ENCODE measurements at regions not wholly inside any gene's neighbourhood (a gene's known extent, or its start where the extent isn't known, plus 50 kb on each side); places are given as distances from the start of the nearest gene placed in this dataset.

GRCh38 chr19:30656520-30657100 lies 284.4 kb downstream of the ZNF536 start:
- no peaks in the 10 kb centered on the region for H3K36me3 ChIP-seq
- WGBS, 2 donors: 72 to 77% methylated on average over 10 of the region's 10 CpGs
- ATAC-seq (ENCODE audit: low FRiP score in 2 of 2): no peak
- no peak for DNase-seq
- H3K27me3 ChIP-seq: no peaks in the 10 kb centered on the region
- no peak overlapping the region for H3K27ac ChIP-seq
- TF ChIP-seq, protein P1, sequence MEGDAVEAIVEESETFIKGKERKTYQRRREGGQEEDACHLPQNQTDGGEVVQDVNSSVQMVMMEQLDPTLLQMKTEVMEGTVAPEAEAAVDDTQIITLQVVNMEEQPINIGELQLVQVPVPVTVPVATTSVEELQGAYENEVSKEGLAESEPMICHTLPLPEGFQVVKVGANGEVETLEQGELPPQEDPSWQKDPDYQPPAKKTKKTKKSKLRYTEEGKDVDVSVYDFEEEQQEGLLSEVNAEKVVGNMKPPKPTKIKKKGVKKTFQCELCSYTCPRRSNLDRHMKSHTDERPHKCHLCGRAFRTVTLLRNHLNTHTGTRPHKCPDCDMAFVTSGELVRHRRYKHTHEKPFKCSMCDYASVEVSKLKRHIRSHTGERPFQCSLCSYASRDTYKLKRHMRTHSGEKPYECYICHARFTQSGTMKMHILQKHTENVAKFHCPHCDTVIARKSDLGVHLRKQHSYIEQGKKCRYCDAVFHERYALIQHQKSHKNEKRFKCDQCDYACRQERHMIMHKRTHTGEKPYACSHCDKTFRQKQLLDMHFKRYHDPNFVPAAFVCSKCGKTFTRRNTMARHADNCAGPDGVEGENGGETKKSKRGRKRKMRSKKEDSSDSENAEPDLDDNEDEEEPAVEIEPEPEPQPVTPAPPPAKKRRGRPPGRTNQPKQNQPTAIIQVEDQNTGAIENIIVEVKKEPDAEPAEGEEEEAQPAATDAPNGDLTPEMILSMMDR (IDR thresholded peaks at IDR 0.05): no peak
- no peak for TF ChIP-seq POLR2AphosphoS5 (IDR thresholded peaks at IDR 0.05)
- TF ChIP-seq POLR2A (IDR thresholded peaks at IDR 0.05): no peak
- TF ChIP-seq EP300 (IDR thresholded peaks at IDR 0.05): no peak
- H3K9me3 ChIP-seq: no peaks in the 10 kb centered on the region
- no peak overlapping the region for H3K4me3 ChIP-seq
- H3K4me1 ChIP-seq: no peaks in the 10 kb centered on the region

DNA sequence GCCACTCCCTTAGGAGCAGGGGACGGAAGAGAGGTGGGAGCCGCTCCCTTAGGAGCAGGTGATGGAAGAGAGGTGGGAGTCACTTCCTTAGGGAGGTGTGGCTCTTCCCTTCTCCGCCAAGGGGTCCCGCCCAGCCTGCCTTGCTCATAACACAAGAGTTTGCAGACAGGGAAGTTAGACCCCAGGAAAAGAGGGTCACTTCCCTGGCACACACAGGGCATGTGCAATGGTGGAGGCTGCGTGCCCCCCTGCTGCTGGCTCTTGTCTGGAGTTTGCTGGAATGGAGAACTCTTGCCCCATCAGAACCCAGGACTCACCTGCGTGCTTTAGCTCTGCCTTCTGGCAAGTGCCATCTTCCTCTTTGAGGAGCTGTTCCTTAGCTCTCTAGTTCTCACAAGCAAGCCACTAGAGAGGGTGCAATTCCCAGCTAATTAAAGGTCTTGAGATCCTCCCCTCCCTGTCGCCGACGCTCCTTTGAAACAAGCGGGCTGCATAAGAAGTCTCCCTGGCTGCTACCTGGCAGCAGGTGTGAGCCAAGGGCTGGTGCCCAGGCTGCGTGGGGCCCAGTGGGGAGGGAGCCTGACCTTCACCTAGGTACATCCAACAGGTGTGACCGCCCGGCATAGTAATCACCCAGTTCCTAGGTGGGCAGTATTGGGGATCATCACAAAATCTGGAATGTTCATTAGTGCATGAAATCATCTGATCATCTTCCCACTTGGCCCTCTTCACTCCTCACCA lies 281.6 kb downstream of the ZNF536 start:
- DNase-seq (peak in 1 of 2 donors; percentile 30), ATAC-seq (ENCODE audit: low FRiP score in 2 of 2) (no peak)
- no peak overlapping the region for H3K4me3 ChIP-seq
- no peaks in the 10 kb centered on the region for H3K4me1 ChIP-seq
- no peaks in the 10 kb centered on the region for H3K27me3 ChIP-seq
- TF ChIP-seq EP300 (IDR thresholded peaks at IDR 0.05) (no peak), POLR2A (IDR thresholded peaks at IDR 0.05) (no peak), POLR2AphosphoS5 (IDR thresholded peaks at IDR 0.05) (no peak)
- TF ChIP-seq, protein P1 (IDR thresholded peaks at IDR 0.05): no peak
- 75 to 76% methylated on average over 12 to 13 of the region's 13 CpGs for WGBS, 2 donors
- H3K9me3 ChIP-seq: no peaks in the 10 kb centered on the region
- no peaks in the 10 kb centered on the region for H3K36me3 ChIP-seq
- H3K27ac ChIP-seq: no peak overlapping the region

DNA sequence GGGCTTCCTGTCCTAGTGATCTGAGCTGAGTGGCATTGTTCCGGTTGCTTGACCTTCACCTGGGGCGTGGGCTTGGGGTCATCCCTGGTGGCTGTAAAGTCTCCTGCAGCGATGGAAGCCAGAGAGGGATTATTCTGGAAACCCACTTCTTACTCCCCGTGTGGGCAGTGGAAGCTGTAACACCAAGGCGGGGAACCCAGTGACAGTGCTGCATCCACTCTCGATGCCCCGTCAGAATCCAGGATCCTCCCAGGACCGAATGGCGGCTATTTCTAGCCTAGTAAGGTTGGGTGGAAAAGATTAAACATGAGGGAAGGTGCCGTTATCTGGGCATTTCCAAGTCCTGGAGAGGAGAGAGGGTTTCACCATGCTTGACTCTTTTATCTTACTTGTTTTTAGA lies 280.6 kb downstream of the ZNF536 start:
- TF ChIP-seq POLR2AphosphoS5 (IDR thresholded peaks at IDR 0.05) (no peak), POLR2A (IDR thresholded peaks at IDR 0.05) (no peak), EP300 (IDR thresholded peaks at IDR 0.05) (no peak)
- TF ChIP-seq, protein P1 (IDR thresholded peaks at IDR 0.05): no peak
- Histone ChIP-seq H3K36me3 (no peaks in the 10 kb centered on the region), H3K4me1 (no peaks in the 10 kb centered on the region), H3K9me3 (no peaks in the 10 kb centered on the region), H3K27ac (no peak overlapping the region), H3K27me3 (peaks cover 0 to 4% (median 0%) of the 10 kb centered on the region in 4 donors), H3K4me3 (no peak overlapping the region)
- ATAC-seq (ENCODE audit: low FRiP score in 2 of 2) (no peak), DNase-seq (no peak)
- 73 to 79% methylated on average over 10 of the region's 10 CpGs for WGBS, 2 donors

GRCh38 chr19:30651691-30652090 lies 279.5 kb downstream of the ZNF536 start:
- Histone ChIP-seq H3K4me1 (no peaks in the 10 kb centered on the region), H3K4me3 (no peak overlapping the region), H3K36me3 (no peaks in the 10 kb centered on the region), H3K27ac (no peak overlapping the region), H3K27me3 (peaks cover 0 to 4% (median 0%) of the 10 kb centered on the region in 4 donors), H3K9me3 (no peaks in the 10 kb centered on the region)
- TF ChIP-seq, protein P1 (IDR thresholded peaks at IDR 0.05): no peak
- TF ChIP-seq POLR2AphosphoS5 (IDR thresholded peaks at IDR 0.05) (no peak), EP300 (IDR thresholded peaks at IDR 0.05) (no peak), POLR2A (IDR thresholded peaks at IDR 0.05) (no peak)
- no peak for ATAC-seq (ENCODE audit: low FRiP score in 2 of 2)
- DNase-seq: no peak
- 74% methylated on average over 2 of the region's 2 CpGs for WGBS, 2 donors
